Mesodermal cell (in vitro differentiated cells): ENCODE measurements at regions not wholly inside any gene's neighbourhood (a gene's known extent, or its start where the extent isn't known, plus 50 kb on each side); places are given as distances from the start of the nearest gene placed in this dataset.

Experiments used
- H3K27ac ChIP-seq: 2 replicates; pipeline ENCODE4 v1.7.0; 2013; ENCODE audit warnings: mild to moderate bottlenecking, low read depth, low read length, moderate library complexity; ENCODE audit not compliant: severe bottlenecking
- H3K36me3 ChIP-seq: 2 replicates; pipeline ENCODE4 v1.7.1; 2013; ENCODE audit warnings: mild to moderate bottlenecking, low read length, moderate library complexity; ENCODE audit not compliant: control insufficient read depth, insufficient read depth
- H3K4me1 ChIP-seq: one replicate; pipeline ENCODE4 v1.7.1; 2013; ENCODE audit warnings: mild to moderate bottlenecking, low read length; ENCODE audit not compliant: insufficient read depth, control insufficient read depth, poor library complexity, severe bottlenecking
- H3K4me3 ChIP-seq: 2 replicates; pipeline ENCODE4 v1.7.0; 2013; ENCODE audit warnings: low read length, control low read depth, mild to moderate bottlenecking; ENCODE audit not compliant: insufficient read depth, poor library complexity, severe bottlenecking; ENCODE audit errors: extremely low read depth
- H3K9me3 ChIP-seq: 2 replicates; pipeline ENCODE4 v1.7.1; 2013; ENCODE audit warnings: mild to moderate bottlenecking, low read length, moderate library complexity; ENCODE audit not compliant: control insufficient read depth
- WGBS, 2 experiments: methylation state at CpG; one replicate each; pipeline ENCODE4 v1.1.5; 2013; ENCODE audit warnings: missing lambda C conversion rate in 2 of 2; ENCODE audit not compliant: insufficient coverage in 2 of 2; 5-methylcytosine and 5-hydroxymethylcytosine counted together

DNA sequence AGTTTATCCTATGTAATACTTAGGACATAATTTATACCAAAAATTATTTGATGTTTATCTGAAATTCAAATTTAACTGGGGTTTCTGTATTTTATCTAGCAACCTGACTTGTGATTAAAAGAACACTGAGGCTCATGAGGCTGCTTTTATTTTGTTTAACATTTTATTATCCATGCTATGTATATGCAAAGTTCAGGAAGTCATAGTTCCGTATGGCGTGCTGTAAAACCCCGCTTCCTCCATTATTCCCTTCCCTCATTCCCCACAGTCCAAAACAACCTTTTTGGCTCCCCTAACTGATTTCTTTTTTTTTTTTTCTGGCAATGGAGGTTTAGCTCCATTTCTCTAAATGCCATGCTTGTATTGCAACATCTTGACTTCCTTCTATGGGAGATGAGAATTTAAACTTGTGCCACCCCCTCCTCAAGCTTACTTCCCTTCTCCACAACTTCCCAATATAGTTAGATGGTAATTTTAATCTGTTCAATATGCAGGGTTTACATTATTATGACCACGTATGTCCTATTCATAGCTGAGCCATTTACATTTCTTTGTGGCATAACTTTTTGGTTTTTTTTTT, 138.0 kb upstream of the DNAH14 start:
- WGBS, 2 experiments, result 100% methylated on average over 2 of the region's 4 CpGs; no CpG with 5 or more reads in 1 of the 2 experiments
- Histone ChIP-seq H3K4me1 (no peaks in the 10 kb centered on the region), H3K4me3 (no peak overlapping the region), H3K27ac (no peak overlapping the region), H3K36me3 (no peaks in the 10 kb centered on the region), H3K9me3 (no peaks in the 10 kb centered on the region)

DNA sequence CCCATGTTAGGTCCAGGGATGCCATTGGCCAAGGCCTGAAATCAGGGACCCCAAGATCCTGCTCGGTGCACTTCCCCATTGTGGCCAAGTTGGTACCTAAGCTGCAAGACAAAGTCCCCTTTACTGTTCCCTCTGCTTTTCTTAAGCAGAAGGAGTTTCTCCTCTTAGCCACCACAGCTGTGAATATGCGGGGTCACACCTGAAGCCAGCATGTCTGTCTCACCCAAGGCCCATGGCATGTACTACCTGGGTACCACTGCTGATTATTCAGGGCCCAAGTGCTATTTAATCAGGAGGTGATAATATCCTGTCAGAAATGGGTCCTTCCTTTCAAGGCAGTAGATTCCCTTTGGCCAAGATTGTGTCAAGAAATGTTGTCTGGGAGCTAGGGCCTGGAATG, 133.9 kb upstream of the DNAH14 start:
- H3K4me1 ChIP-seq, result no peaks in the 10 kb centered on the region
- H3K36me3 ChIP-seq, result no peaks in the 10 kb centered on the region
- no peak overlapping the region for H3K4me3 ChIP-seq
- no peak overlapping the region for H3K27ac ChIP-seq
- no peaks in the 10 kb centered on the region for H3K9me3 ChIP-seq
- WGBS, 2 experiments, result 40 to 50% methylated on average over 2 of the region's 2 CpGs

GRCh38 chr1:224799083-224799482, 130.4 kb upstream of the DNAH14 start:
- no peaks in the 10 kb centered on the region for H3K36me3 ChIP-seq
- no peaks in the 10 kb centered on the region for H3K4me1 ChIP-seq
- WGBS, 2 experiments, result 95 to 100% methylated on average over 1 to 3 of the region's 3 CpGs
- H3K4me3 ChIP-seq, result no peak overlapping the region
- H3K9me3 ChIP-seq, result no peaks in the 10 kb centered on the region
- no peak overlapping the region for H3K27ac ChIP-seq

DNA sequence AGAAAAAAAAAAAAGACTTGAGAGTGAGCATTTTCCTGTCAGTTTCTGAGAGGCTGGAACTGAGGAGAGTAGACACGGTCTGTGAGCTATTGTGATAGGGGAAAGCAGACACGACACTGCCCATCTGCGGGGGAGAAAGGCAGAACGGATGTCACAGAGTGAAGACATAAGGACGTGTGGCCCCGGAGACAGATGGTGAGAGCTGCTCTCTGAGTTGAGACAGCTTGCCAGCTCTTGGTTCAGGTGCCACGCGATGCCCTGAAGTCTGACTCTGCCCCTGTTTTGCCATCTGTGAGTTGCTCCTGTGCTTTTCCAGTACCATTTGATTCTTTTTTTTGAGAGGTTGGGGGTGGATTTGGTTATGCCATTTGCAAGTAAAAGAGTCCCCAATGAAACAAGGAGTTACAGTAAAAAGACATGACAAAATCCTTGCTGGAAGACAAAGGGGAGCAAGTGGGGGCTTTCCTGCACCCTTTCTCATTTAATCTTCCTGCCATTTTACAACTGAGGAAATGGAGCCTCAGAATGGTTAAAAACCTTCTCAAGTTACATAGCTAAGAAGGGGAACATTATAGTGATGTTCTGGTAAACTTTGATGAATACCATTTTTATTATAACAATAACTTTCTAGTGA, 128.9 kb upstream of the DNAH14 start:
- no peak overlapping the region for H3K27ac ChIP-seq
- 42 to 50% methylated on average over 6 to 8 of the region's 8 CpGs for WGBS, 2 experiments

DNA sequence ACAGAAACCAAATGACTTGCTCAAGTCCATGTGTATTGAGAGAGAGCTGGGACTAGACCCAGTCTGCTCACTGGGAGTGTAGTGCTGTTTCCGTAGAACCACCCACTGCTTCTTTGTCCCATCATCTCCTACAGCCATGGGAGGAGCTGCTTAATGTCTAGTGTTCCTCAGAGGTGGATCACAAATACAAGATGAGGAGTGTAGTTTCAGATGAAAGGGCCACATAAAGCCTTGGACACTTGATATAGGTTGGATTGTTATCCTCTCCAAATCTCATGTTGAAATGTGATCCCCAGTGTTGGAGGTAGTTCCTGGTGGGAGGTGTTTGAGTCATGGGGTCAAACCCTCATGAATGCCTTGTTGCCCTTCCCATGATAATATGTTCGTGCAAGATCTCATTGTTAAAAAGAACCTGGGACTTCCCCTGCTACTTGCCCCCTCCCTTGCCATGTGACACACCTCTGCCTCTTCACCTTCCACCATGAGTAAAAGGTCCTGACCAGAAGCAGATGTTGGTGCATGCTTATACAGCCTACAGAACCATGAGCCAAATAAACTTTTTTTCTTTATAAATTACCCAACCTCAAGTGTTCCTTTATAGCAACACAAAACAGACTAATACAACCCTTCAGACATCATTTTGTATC, 127.5 kb upstream of the DNAH14 start:
- Histone ChIP-seq H3K36me3 (no peaks in the 10 kb centered on the region), H3K27ac (no peak overlapping the region)
- 68 to 83% methylated on average over 1 to 2 of the region's 2 CpGs for WGBS, 2 experiments

More for the DNA sequence above, 128.9 kb upstream of the DNAH14 start:
- no peaks in the 10 kb centered on the region for H3K36me3 ChIP-seq
- no peak overlapping the region for H3K4me3 ChIP-seq
- no peaks in the 10 kb centered on the region for H3K9me3 ChIP-seq
- no peaks in the 10 kb centered on the region for H3K4me1 ChIP-seq

DNA sequence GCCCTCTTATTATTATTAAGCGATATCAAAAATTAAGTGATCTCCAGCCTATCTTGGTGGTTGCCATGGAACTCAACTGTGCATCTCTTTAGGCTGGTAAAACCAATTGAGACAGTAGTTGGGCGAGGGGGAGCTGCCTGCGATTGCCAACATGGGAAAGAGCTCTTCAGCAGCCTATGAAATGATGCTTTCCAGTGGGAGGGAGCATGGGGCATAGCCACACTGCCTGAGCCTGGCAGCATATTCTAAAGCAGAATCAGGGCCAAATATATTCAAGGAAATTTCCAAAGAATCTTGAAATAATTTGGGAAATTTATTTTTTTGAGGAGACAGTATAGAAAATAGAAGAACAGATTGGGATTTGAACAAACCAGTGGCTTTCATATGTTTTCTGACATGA, 126.9 kb upstream of the DNAH14 start:
- Histone ChIP-seq H3K27ac (no peak overlapping the region), H3K36me3 (no peaks in the 10 kb centered on the region), H3K4me3 (no peak overlapping the region), H3K9me3 (no peaks in the 10 kb centered on the region), H3K4me1 (no peaks in the 10 kb centered on the region)
- 77 to 97% methylated on average over 2 to 3 of the region's 3 CpGs for WGBS, 2 experiments

More for the DNA sequence above, 127.5 kb upstream of the DNAH14 start:
- no peak overlapping the region for H3K4me3 ChIP-seq
- H3K9me3 ChIP-seq, result no peaks in the 10 kb centered on the region
- no peaks in the 10 kb centered on the region for H3K4me1 ChIP-seq

- H3K9me3 ChIP-seq, result no peaks in the 10 kb centered on the region
- no peaks in the 10 kb centered on the region for H3K4me1 ChIP-seq
- H3K27ac ChIP-seq, result no peak overlapping the region
- no peak overlapping the region for H3K4me3 ChIP-seq
- H3K36me3 ChIP-seq, result no peaks in the 10 kb centered on the region
- 83 to 100% methylated on average over 2 of the region's 3 CpGs for WGBS, 2 experiments
Observed at GRCh38 chr1:224804220-224804619, 125.3 kb upstream of the DNAH14 start.

GRCh38 chr1:224805889-224806288, 123.6 kb upstream of the DNAH14 start:
- WGBS, 2 experiments, result 82 to 92% methylated on average over 2 of the region's 2 CpGs
- Histone ChIP-seq H3K4me1 (no peaks in the 10 kb centered on the region), H3K27ac (no peak overlapping the region), H3K4me3 (no peak overlapping the region), H3K9me3 (no peaks in the 10 kb centered on the region), H3K36me3 (no peaks in the 10 kb centered on the region)

GRCh38 chr1:224809137-224809536, 120.3 kb upstream of the DNAH14 start:
- H3K9me3 ChIP-seq, result peaks cover 4% of the 10 kb centered on the region
- no peaks in the 10 kb centered on the region for H3K36me3 ChIP-seq
- H3K4me1 ChIP-seq, result no peaks in the 10 kb centered on the region
- H3K27ac ChIP-seq, result no peak overlapping the region
- H3K4me3 ChIP-seq, result no peak overlapping the region
- WGBS, 2 experiments, result 93 to 99% methylated on average over 4 to 5 of the region's 5 CpGs

GRCh38 chr1:224809613-224810012, 119.9 kb upstream of the DNAH14 start:
- Histone ChIP-seq H3K4me1 (no peaks in the 10 kb centered on the region), H3K9me3 (peaks cover 4% of the 10 kb centered on the region), H3K4me3 (no peak overlapping the region), H3K36me3 (no peaks in the 10 kb centered on the region), H3K27ac (no peak overlapping the region)
- 93 to 98% methylated on average over 3 to 4 of the region's 4 CpGs for WGBS, 2 experiments

DNA sequence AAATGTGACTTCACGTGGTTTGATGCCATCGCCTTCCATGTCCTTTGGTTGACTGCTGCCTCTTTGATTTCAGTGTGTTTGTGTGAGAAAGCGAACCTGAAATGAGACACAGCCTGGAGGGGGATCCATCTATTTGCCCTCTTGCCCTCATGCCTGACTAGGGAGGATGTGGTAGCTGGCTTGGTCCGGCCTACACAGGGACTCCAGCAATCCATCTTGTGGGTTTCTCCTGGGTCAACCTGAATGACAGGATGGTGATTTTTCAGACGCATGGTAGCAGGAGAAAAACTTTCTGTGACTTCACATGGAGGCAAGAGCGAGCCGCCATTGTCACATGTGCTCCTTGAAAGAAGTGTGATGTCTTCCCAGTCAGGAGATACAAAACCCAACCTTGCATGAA, 117.9 kb upstream of the DNAH14 start:
- WGBS, 2 experiments, result 84 to 96% methylated on average over 5 to 7 of the region's 7 CpGs
- Histone ChIP-seq H3K4me3 (no peak overlapping the region), H3K36me3 (no peaks in the 10 kb centered on the region), H3K27ac (no peak overlapping the region), H3K4me1 (no peaks in the 10 kb centered on the region), H3K9me3 (peaks cover 4% of the 10 kb centered on the region)
